Hippocampal formation (tissue), 2 donors: ENCODE measurements at regions not wholly inside any gene's neighbourhood (a gene's known extent, or its start where the extent isn't known, plus 50 kb on each side); places are given as distances from the start of the nearest gene placed in this dataset.
"Not testable (repeated sequence)": the region's sequence is repeated elsewhere in the genome, so short reads cannot be mapped to it uniquely, and the experiment has no call there.

Source experiments
- DNase-seq, 2 donors: peaks; one replicate each; lab custom pipeline; 2025; lab: John Stamatoyannopoulos, UW

- no peak for DNase-seq
These were observed 106.7 kb downstream of the RAP2B start for GRCh38 chr3:153268564-153269279.

GRCh38 chr3:153269730-153270129 is 107.7 kb downstream of the RAP2B start:
- DNase-seq = no peak

- no peak for DNase-seq
These were observed 111.2 kb downstream of the RAP2B start for GRCh38 chr3:153273217-153273616.

- no peak for DNase-seq
These were observed 111.9 kb downstream of the RAP2B start for GRCh38 chr3:153273767-153274435.

- DNase-seq = no peak
These were observed 112.5 kb downstream of the RAP2B start for GRCh38 chr3:153274561-153274960.

GRCh38 chr3:153275514-153275913 is 113.5 kb downstream of the RAP2B start:
- no peak for DNase-seq

GRCh38 chr3:153277029-153277428 is 115.0 kb downstream of the RAP2B start:
- DNase-seq = no peak

- not testable (repeated sequence) for DNase-seq
These were observed 119.4 kb downstream of the RAP2B start for GRCh38 chr3:153281236-153281997.

- DNase-seq = no peak
These were observed 120.3 kb downstream of the RAP2B start for GRCh38 chr3:153282355-153282754.

- peak in 1 of 2 donors; percentile 9 for DNase-seq
These were observed 122.4 kb downstream of the RAP2B start for GRCh38 chr3:153284282-153284938.

GRCh38 chr3:153285194-153285641 is 123.2 kb downstream of the RAP2B start:
- no peak for DNase-seq

GRCh38 chr3:153285982-153286381 is 124.0 kb downstream of the RAP2B start:
- no peak for DNase-seq

- DNase-seq = no peak
These were observed 125.0 kb downstream of the RAP2B start for GRCh38 chr3:153287017-153287416.

GRCh38 chr3:153289334-153289808 is 127.3 kb downstream of the RAP2B start:
- DNase-seq = no peak

- DNase-seq = no peak
These were observed 128.4 kb downstream of the RAP2B start for GRCh38 chr3:153290268-153291015.

- no peak for DNase-seq
These were observed 129.1 kb downstream of the RAP2B start for GRCh38 chr3:153291059-153291685.

GRCh38 chr3:153293265-153293664 is 131.2 kb downstream of the RAP2B start:
- DNase-seq = no peak

- no peak for DNase-seq
These were observed 133.9 kb downstream of the RAP2B start for GRCh38 chr3:153295901-153296300.

- no peak for DNase-seq
These were observed 143.2 kb downstream of the RAP2B start for GRCh38 chr3:153305189-153305588.

- no peak for DNase-seq
These were observed 149.5 kb downstream of the RAP2B start for GRCh38 chr3:153311541-153311940.
